ENCODE measurements at regions not wholly inside any gene's neighbourhood (a gene's known extent, or its start where the extent isn't known, plus 50 kb on each side); places are given as distances from the start of the nearest gene placed in this dataset.
A peak's percentile ranks its signal among the peaks of the same experiment; 100 is the strongest.

GRCh38 chr2:66957198-66957597, 439.9 kb upstream of the ETAA1 start:
- WGBS, 2 donors, result 27% methylated on average over 3 of the region's 3 CpGs
- Histone ChIP-seq H3K27me3 (no peaks in the 10 kb centered on the region), H3K4me1 (peaks cover 19% of the 10 kb centered on the region), H3K36me3 (replicated peaks in 1 of 2; ENCODE audit: insufficient read depth in 1 of 2, low read depth in 2 of 2) (no peaks in the 10 kb centered on the region), H3K27ac (no peak overlapping the region), H3K4me3 (no peak overlapping the region), H3K9me3 (no peaks in the 10 kb centered on the region)
- TF ChIP-seq CTCF (IDR thresholded peaks at IDR 0.05) (no peak), POLR2A (IDR thresholded peaks at IDR 0.05) (no peak)
- ATAC-seq, result peak; percentile 68
- no peak for DNase-seq
- intact Hi-C loops (cut with DNase I), result no loop called here

- DNase-seq (no peak), ATAC-seq (no peak)
- H3K4me1 ChIP-seq, result peaks cover 19% of the 10 kb centered on the region
- intact Hi-C loops (cut with DNase I), result no loop called here
- 75 to 77% methylated on average over 4 of the region's 4 CpGs for WGBS, 2 donors
- H3K27ac ChIP-seq, result no peak overlapping the region
- H3K27me3 ChIP-seq, result no peaks in the 10 kb centered on the region
- TF ChIP-seq CTCF (IDR thresholded peaks at IDR 0.05) (no peak), POLR2A (IDR thresholded peaks at IDR 0.05) (no peak)
- no peaks in the 10 kb centered on the region for H3K36me3 ChIP-seq (replicated peaks in 1 of 2; ENCODE audit: insufficient read depth in 1 of 2, low read depth in 2 of 2)
- H3K4me3 ChIP-seq, result no peak overlapping the region
- H3K9me3 ChIP-seq, result no peaks in the 10 kb centered on the region
Observed at GRCh38 chr2:66957677-66958076, 439.5 kb upstream of the ETAA1 start.

GRCh38 chr2:66960161-66960560, 437.0 kb upstream of the ETAA1 start:
- 89 to 93% methylated on average over 7 of the region's 7 CpGs for WGBS, 2 donors
- H3K27me3 ChIP-seq, result no peaks in the 10 kb centered on the region
- H3K9me3 ChIP-seq, result no peaks in the 10 kb centered on the region
- intact Hi-C loops (cut with DNase I), result no loop called here
- ATAC-seq, result no peak
- TF ChIP-seq CTCF (IDR thresholded peaks at IDR 0.05), result no peak
- TF ChIP-seq POLR2A (IDR thresholded peaks at IDR 0.05), result no peak
- no peak overlapping the region for H3K27ac ChIP-seq
- no peaks in the 10 kb centered on the region for H3K36me3 ChIP-seq (replicated peaks in 1 of 2; ENCODE audit: insufficient read depth in 1 of 2, low read depth in 2 of 2)
- peaks cover 19% of the 10 kb centered on the region for H3K4me1 ChIP-seq
- no peak for DNase-seq
- H3K4me3 ChIP-seq, result no peak overlapping the region

GRCh38 chr2:66962716-66963115, 434.4 kb upstream of the ETAA1 start:
- WGBS, 2 donors, result 71 to 81% methylated on average over 3 of the region's 3 CpGs
- no peak overlapping the region for H3K27ac ChIP-seq
- no peak overlapping the region for H3K4me3 ChIP-seq
- DNase-seq (no peak), ATAC-seq (no peak)
- no peaks in the 10 kb centered on the region for H3K36me3 ChIP-seq (replicated peaks in 1 of 2; ENCODE audit: insufficient read depth in 1 of 2, low read depth in 2 of 2)
- no peaks in the 10 kb centered on the region for H3K9me3 ChIP-seq
- no peaks in the 10 kb centered on the region for H3K27me3 ChIP-seq
- peaks cover 10% of the 10 kb centered on the region for H3K4me1 ChIP-seq
- TF ChIP-seq CTCF (IDR thresholded peaks at IDR 0.05) (no peak), POLR2A (IDR thresholded peaks at IDR 0.05) (no peak)
- intact Hi-C loops (cut with DNase I), result no loop called here

- WGBS, 2 donors, result 76 to 81% methylated on average over 3 of the region's 3 CpGs
- no peak overlapping the region for H3K27ac ChIP-seq
- ATAC-seq (no peak), DNase-seq (no peak)
- H3K9me3 ChIP-seq, result no peaks in the 10 kb centered on the region
- intact Hi-C loops (cut with DNase I), result no loop called here
- H3K36me3 ChIP-seq (replicated peaks in 1 of 2; ENCODE audit: insufficient read depth in 1 of 2, low read depth in 2 of 2), result no peaks in the 10 kb centered on the region
- H3K4me3 ChIP-seq, result no peak overlapping the region
- H3K4me1 ChIP-seq, result peaks cover 14% of the 10 kb centered on the region
- no peak for TF ChIP-seq CTCF (IDR thresholded peaks at IDR 0.05)
- TF ChIP-seq POLR2A (IDR thresholded peaks at IDR 0.05), result no peak
- no peaks in the 10 kb centered on the region for H3K27me3 ChIP-seq
Observed at GRCh38 chr2:66966631-66967030, 430.5 kb upstream of the ETAA1 start.
